ENCODE measurements at regions not wholly inside any gene's neighbourhood (a gene's known extent, or its start where the extent isn't known, plus 50 kb on each side); places are given as distances from the start of the nearest gene placed in this dataset.

DNA sequence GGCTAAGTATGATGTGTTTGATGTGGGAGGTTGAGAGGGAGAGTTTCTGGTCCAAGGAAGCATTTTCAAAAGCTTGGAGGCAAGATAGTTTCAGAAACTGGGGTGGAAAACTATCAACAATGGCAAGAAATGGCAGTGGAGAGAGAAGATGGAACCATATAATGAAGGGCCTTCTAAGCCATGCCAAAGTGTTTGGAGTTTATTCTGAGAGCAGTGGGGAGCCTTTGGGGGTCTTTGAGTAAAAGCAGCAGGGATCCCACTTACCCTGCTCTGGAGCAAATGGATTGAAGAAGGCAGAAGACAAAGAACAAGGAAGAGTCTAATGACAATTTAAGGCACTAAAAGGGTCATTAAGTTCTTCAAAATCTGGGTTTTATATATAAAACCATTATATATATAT is 538.9 kb downstream of the UTRN start:
- TF ChIP-seq EZH2 (IDR thresholded peaks at IDR 0.05), result no peak
- no peak for TF ChIP-seq POLR2AphosphoS5 (IDR thresholded peaks at IDR 0.05; ENCODE audit: borderline replicate concordance, low read depth, low read length)

All from SK-N-MC (cell line).